HepG2 (cell line): ENCODE measurements at regions not wholly inside any gene's neighbourhood (a gene's known extent, or its start where the extent isn't known, plus 50 kb on each side); places are given as distances from the start of the nearest gene placed in this dataset.

ENCODE experiments used
- ATAC-seq: fragments of 200-7000 bp; cut with Tn5 transposase; 3 replicates; pipeline ENCODE4 v1.9.1; 2020; ENCODE audit warnings: mild to moderate bottlenecking, moderate library complexity
- BruUV-seq: library from RNA; stranded (reverse); fragments of 400-500 nt; replicated peaks from 2 replicates; lab custom pipeline; 2021; lab: Mats Ljungman, UMichigan
- CTCF ChIA-PET: fragments of 300-600 bp; formaldehyde crosslinking; extraction: SDS; loops from one replicate; lab custom pipeline; 2021; ENCODE audit warnings: low total read pairs, inconsistent platforms, low intra/inter-chr PET ratio; lab: Yijun Ruan, JAX
- POLR2A ChIA-PET: fragments of 350-600 bp; sonication (Branson Sonifier 250); formaldehyde crosslinking; loops from one replicate; lab custom pipeline; 2020; ENCODE audit warnings: antibody characterized with exemption, inconsistent platforms; lab: Yijun Ruan, JAX
- DNase-seq: peaks from one replicate; pipeline ENCODE4 v3.0.0-alpha.2; 2015; ENCODE audit warnings: low spot score
- FAIRE-seq: peaks from 3 replicates; lab custom pipeline; 2011; peaks lifted over from hg19 to GRCh38; lab: Jason Lieb, UNC
- H2AFZ ChIP-seq: one replicate; pipeline ENCODE4 v1.6.1; 2011; ENCODE audit warnings: low read length, inconsistent platforms
- H3K27ac ChIP-seq: fragments of 300-600 bp; 3 replicates; pipeline ENCODE4 v1.8.0; 2011; ENCODE audit warnings: mixed run types, mild to moderate bottlenecking, mixed read lengths, low read length, inconsistent platforms; ENCODE audit not compliant: insufficient read depth; ENCODE audit errors: extremely low read length
- H3K27me3 ChIP-seq, 2 experiments: fragments of 200-600 bp in 1 of 2; 2 replicates in 1 of 2; 3 replicates in 1 of 2; pipeline versions ENCODE4 v1.6.0 to v1.8.0; 2011; ENCODE audit warnings: low read length in 2 of 2, mild to moderate bottlenecking in 2 of 2, moderate library complexity in 2 of 2, inconsistent platforms in 1 of 2; ENCODE audit not compliant: insufficient read depth in 2 of 2, control insufficient read depth in 1 of 2
- H3K36me3 ChIP-seq, 2 experiments: fragments of 200-600 bp in 1 of 2; replicated peaks in 1 of 2; 2 replicates in 1 of 2; 3 replicates in 1 of 2; pipeline versions ENCODE4 v1.5.1 to v1.8.0; 2011; ENCODE audit warnings: low read length in 2 of 2, inconsistent platforms in 1 of 2; ENCODE audit not compliant: insufficient read depth in 2 of 2, control insufficient read depth in 1 of 2
- H3K4me1 ChIP-seq: 2 replicates; pipeline ENCODE4 v1.5.1; 2012; ENCODE audit warnings: low read length, inconsistent platforms; ENCODE audit not compliant: insufficient read depth
- H3K4me2 ChIP-seq: 2 replicates; pipeline ENCODE4 v1.6.0; 2011; ENCODE audit warnings: low read depth, low read length, inconsistent platforms
- H3K4me3 ChIP-seq, 3 experiments: fragments of 200-600 bp in 1 of 3; sonication (generic), shearing (Covaris generic) in 1 of 3; replicated peaks in 1 of 3; 2 replicates each; pipeline ENCODE4 v1.5.1; 2011 to 2016; ENCODE audit warnings: low read length in 3 of 3, inconsistent platforms in 2 of 3, low read depth in 2 of 3, mild to moderate bottlenecking in 2 of 3, control low read depth in 1 of 3, mixed read lengths in 1 of 3; ENCODE audit not compliant: insufficient read depth in 1 of 3
- H3K79me2 ChIP-seq: one replicate; pipeline ENCODE4 v1.6.1; 2011; ENCODE audit warnings: low read length, inconsistent platforms; ENCODE audit not compliant: insufficient read depth
- H3K9ac ChIP-seq: 2 replicates; pipeline ENCODE4 v1.6.0; 2011; ENCODE audit warnings: mild to moderate bottlenecking, low read depth, low read length, inconsistent platforms; ENCODE audit not compliant: insufficient read depth
- H3K9me3 ChIP-seq: 2 replicates; pipeline ENCODE4 v1.5.1; 2012; ENCODE audit warnings: mild to moderate bottlenecking, low read length
- H4K20me1 ChIP-seq: 2 replicates; pipeline ENCODE4 v1.6.0; 2011; ENCODE audit warnings: inconsistent platforms, mild to moderate bottlenecking, low read length, moderate library complexity; ENCODE audit not compliant: insufficient read depth
- CENPBD1 ChIP-seq: sonication (generic); formaldehyde crosslinking; IDR thresholded peaks from 2 replicates; pipeline ENCODE4 v1.8.0; 2022; ENCODE audit warnings: missing genetic modification reagents, low read depth, mild to moderate bottlenecking, borderline replicate concordance
- DNMT3B ChIP-seq: conservative IDR thresholded peaks from 2 replicates; pipeline ENCODE4 v1.6.1; 2016; ENCODE audit warnings: missing biosample characterization, control low read depth
- E2F5 ChIP-seq: sonication (generic); formaldehyde crosslinking; conservative IDR thresholded peaks from 2 replicates; pipeline ENCODE4 v1.4.0; 2020; ENCODE audit warnings: missing genetic modification reagents
- EP300 ChIP-seq, 3 experiments: sonication (generic) in 1 of 3; formaldehyde crosslinking in 1 of 3; IDR thresholded peaks; 2 replicates each; pipeline versions ENCODE4 v1.5.1 to v1.6.1; 2011 to 2020; ENCODE audit warnings: low read depth in 2 of 3, low read length in 2 of 3, borderline replicate concordance in 1 of 3, improper control_type of control experiment in 1 of 3, mild to moderate bottlenecking in 1 of 3, missing genetic modification reagents in 1 of 3, moderate library complexity in 1 of 3
- PCBP1 ChIP-seq: fragments of 200-400 bp; formaldehyde crosslinking; IDR thresholded peaks from 2 replicates; pipeline ENCODE4 v1.6.1; 2017; ENCODE audit warnings: mild to moderate bottlenecking, low read depth, low read length, borderline replicate concordance
- SMAD3 ChIP-seq: sonication (generic); formaldehyde crosslinking; IDR thresholded peaks from 2 replicates; pipeline ENCODE4 v1.4.0; 2020; ENCODE audit warnings: missing genetic modification reagents
- ZBTB39 ChIP-seq: sonication (generic); formaldehyde crosslinking; IDR thresholded peaks from 2 replicates; pipeline ENCODE4 v1.5.0; 2020; ENCODE audit warnings: missing genetic modification reagents
- ZNF766 ChIP-seq: sonication (generic); formaldehyde crosslinking; IDR thresholded peaks from 2 replicates; pipeline ENCODE4 v1.5.0; 2020; ENCODE audit warnings: missing genetic modification reagents, borderline replicate concordance
- ZNF775 ChIP-seq: sonication (generic); formaldehyde crosslinking; IDR thresholded peaks from 2 replicates; pipeline ENCODE4 v1.4.0; 2020; ENCODE audit warnings: missing genetic modification reagents, mild to moderate bottlenecking, moderate library complexity, borderline replicate concordance
- ZXDC ChIP-seq: sonication (generic); formaldehyde crosslinking; IDR thresholded peaks from 2 replicates; pipeline ENCODE4 v1.5.0; 2020; ENCODE audit warnings: mild to moderate bottlenecking, missing genetic modification reagents
- WGBS: methylation state at CpG from one replicate; pipeline ENCODE4 v1.1.6; 2017; ENCODE audit warnings: low lambda C conversion rate; 5-methylcytosine and 5-hydroxymethylcytosine counted together
- in situ Hi-C: cut with HindIII; loops from 2 replicates; pipeline ENCODE4 v1.10.0; 2017; ENCODE audit warnings: low pct_unique_long_range_greater_than_20kb; ENCODE audit not compliant: extremely low pct_ligation_motif_present
- intact Hi-C: fragments of 100-400 bp; cut with micrococcal nuclease; formaldehyde crosslinking; loops from one replicate; pipeline ENCODE4 v1.10.0; 2022; ENCODE audit not compliant: unreplicated experiment

GRCh38 chr3:44013967-44014366 lies 227.7 kb upstream of the TOPAZ1 start:
- no peak overlapping the region for H3K9ac ChIP-seq
- ATAC-seq = no peak
- peaks cover 3 to 20% of the 10 kb centered on the region in 2 experiments; a peak in 3 of 5 replicates for H3K27me3 ChIP-seq
- H3K4me3 ChIP-seq = no peak overlapping the region
- intact Hi-C loops = no loop called here
- DNase-seq = no peak
- no peak for TF ChIP-seq CENPBD1 (CRISPR knock-in tag)
- no peak for TF ChIP-seq EP300 (IDR thresholded peaks at IDR 0.05; ENCODE audit: low read depth in 2 of 2, low read length in 2 of 2)
- TF ChIP-seq EP300 (CRISPR knock-in tag; IDR thresholded peaks at IDR 0.05; ENCODE audit: borderline replicate concordance) = no peak
- no peak for TF ChIP-seq DNMT3B
- no peak for TF ChIP-seq SMAD3 (CRISPR knock-in tag)
- TF ChIP-seq ZNF775 (CRISPR knock-in tag) = no peak
- TF ChIP-seq ZNF766 (CRISPR knock-in tag) = no peak
- TF ChIP-seq E2F5 (CRISPR knock-in tag) = no peak
- ChIA-PET CTCF (no interaction called here), POLR2A (no interaction called here)
- no peak overlapping the region for H3K4me2 ChIP-seq
- H3K36me3 ChIP-seq = no peaks in the 10 kb centered on the region
- no peaks in the 10 kb centered on the region for H4K20me1 ChIP-seq
- no peak overlapping the region for H3K27ac ChIP-seq
- FAIRE-seq = no peak
- BruUV-seq = no TSS peak
- H2AFZ ChIP-seq = no peak overlapping the region
- in situ Hi-C loops = no loop called here
- WGBS = 0% methylated on average over 3 of the region's 11 CpGs
- H3K79me2 ChIP-seq = no peaks in the 10 kb centered on the region
- H3K4me1 ChIP-seq = no peaks in the 10 kb centered on the region
- H3K9me3 ChIP-seq = no peaks in the 10 kb centered on the region

- Histone ChIP-seq H3K4me2 (no peak overlapping the region), H3K27ac (no peak overlapping the region), H3K9ac (no peak overlapping the region), H2AFZ (no peak overlapping the region), H3K79me2 (no peaks in the 10 kb centered on the region), H3K9me3 (no peaks in the 10 kb centered on the region), H3K4me3 (no peak overlapping the region), H3K27me3 (peaks cover 4 to 25% of the 10 kb centered on the region in 2 experiments; a peak in 3 of 5 replicates), H3K4me1 (no peaks in the 10 kb centered on the region), H3K36me3 (no peaks in the 10 kb centered on the region), H4K20me1 (no peaks in the 10 kb centered on the region)
- ATAC-seq = no peak
- BruUV-seq = no TSS peak
- POLR2A ChIA-PET = no interaction called here
- CTCF ChIA-PET = no interaction called here
- intact Hi-C loops (no loop called here), in situ Hi-C loops (no loop called here)
- 6% methylated on average over 3 of the region's 3 CpGs for WGBS
- DNase-seq = no peak
- FAIRE-seq = no peak
- TF ChIP-seq PCBP1 (no peak), E2F5 (CRISPR knock-in tag) (no peak), ZBTB39 (no peak), ZXDC (CRISPR knock-in tag) (no peak)
Measured at GRCh38 chr3:44015170-44015569, 226.5 kb upstream of the TOPAZ1 start.
